ENCODE measurements at regions not wholly inside any gene's neighbourhood (a gene's known extent, or its start where the extent isn't known, plus 50 kb on each side); places are given as distances from the start of the nearest gene placed in this dataset.
A peak's percentile ranks its signal among the peaks of the same experiment; 100 is the strongest.

- intact Hi-C loops (cut with DNase I): no loop called here
- WGBS, 2 donors: 53 to 65% methylated on average over 3 to 8 of the region's 10 CpGs
- no peak overlapping the region for H3K27ac ChIP-seq
Measured at GRCh38 chr12:62113366-62114011, 146.7 kb upstream of the USP15 start.

DNA sequence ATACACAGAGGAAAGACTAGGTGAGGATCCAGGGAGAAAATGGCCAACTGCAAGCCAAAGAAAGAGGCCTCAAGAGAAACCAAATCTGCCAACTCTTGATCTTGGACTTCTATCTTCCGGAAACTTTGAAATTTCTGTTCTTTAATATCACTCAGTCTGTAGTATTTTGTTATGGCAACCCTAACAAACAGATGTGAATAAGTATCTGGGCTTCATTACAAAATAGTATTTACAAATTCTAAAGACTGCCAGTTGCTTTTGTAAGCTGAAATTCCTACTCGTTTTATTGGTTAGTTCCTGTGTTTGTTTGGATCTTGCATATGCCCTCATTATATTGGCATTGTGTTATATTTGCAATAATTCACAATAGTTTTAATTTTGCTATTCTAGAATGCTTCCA, 143.2 kb upstream of the USP15 start:
- Histone ChIP-seq H3K4me1 (no peaks in the 10 kb centered on the region), H3K27me3 (no peaks in the 10 kb centered on the region), H3K4me3 (no peak overlapping the region), H3K27ac (no peak overlapping the region), H3K36me3 (no peaks in the 10 kb centered on the region), H3K9me3 (no peaks in the 10 kb centered on the region)
- no peak for TF ChIP-seq POLR2A (IDR thresholded peaks at IDR 0.05)
- no peak for TF ChIP-seq CTCF (IDR thresholded peaks at IDR 0.05)
- DNase-seq: no peak
- WGBS, 2 donors: 29 to 31% methylated on average over 2 of the region's 2 CpGs
- intact Hi-C loops (cut with DNase I): no loop called here

More at GRCh38 chr12:62113366-62114011, 146.7 kb upstream of the USP15 start:
- TF ChIP-seq CTCF (IDR thresholded peaks at IDR 0.05) (no peak), POLR2A (IDR thresholded peaks at IDR 0.05) (no peak)
- Histone ChIP-seq H3K9me3 (no peaks in the 10 kb centered on the region), H3K27me3 (no peaks in the 10 kb centered on the region), H3K4me3 (no peak overlapping the region), H3K4me1 (no peaks in the 10 kb centered on the region), H3K36me3 (no peaks in the 10 kb centered on the region)
- no peak for DNase-seq

GRCh38 chr12:62123721-62124203, 136.4 kb upstream of the USP15 start:
- H3K4me3 ChIP-seq: no peak overlapping the region
- H3K9me3 ChIP-seq: no peaks in the 10 kb centered on the region
- no peaks in the 10 kb centered on the region for H3K36me3 ChIP-seq
- no peaks in the 10 kb centered on the region for H3K4me1 ChIP-seq
- no peak for TF ChIP-seq POLR2A (IDR thresholded peaks at IDR 0.05)
- peak in 5 of 6 experiments; percentile 38 to 51 (median 42) for TF ChIP-seq CTCF (IDR thresholded peaks at IDR 0.05)
- H3K27me3 ChIP-seq: no peaks in the 10 kb centered on the region
- intact Hi-C loops (cut with DNase I): no loop called here
- no peak overlapping the region for H3K27ac ChIP-seq
- no peak for DNase-seq
- 26 to 31% methylated on average over 4 of the region's 4 CpGs for WGBS, 2 donors

DNA sequence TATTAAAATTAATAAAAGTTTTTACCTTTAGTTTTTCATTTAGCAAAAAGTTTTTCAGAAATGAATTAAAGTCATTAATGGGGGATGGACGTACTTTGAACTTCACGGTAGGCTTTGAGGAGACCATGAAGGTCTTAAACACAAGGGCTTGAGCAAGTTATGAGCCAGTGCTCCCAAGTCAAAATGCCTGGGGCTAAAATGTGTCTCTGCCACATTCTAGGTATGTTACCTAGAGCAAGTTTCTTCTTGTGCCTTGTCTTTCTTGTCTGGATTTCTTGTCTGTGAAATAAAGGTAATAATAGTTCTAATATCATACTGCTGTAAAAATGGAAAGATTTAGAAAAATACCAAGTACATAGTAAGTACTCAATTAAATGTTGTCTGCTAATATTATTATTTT, 132.7 kb upstream of the USP15 start:
- no peaks in the 10 kb centered on the region for H3K36me3 ChIP-seq
- intact Hi-C loops (cut with DNase I): no loop called here
- H3K9me3 ChIP-seq: no peaks in the 10 kb centered on the region
- no peak for TF ChIP-seq POLR2A (IDR thresholded peaks at IDR 0.05)
- TF ChIP-seq CTCF (IDR thresholded peaks at IDR 0.05): no peak
- WGBS, 2 donors: 50 to 69% methylated on average over 2 of the region's 2 CpGs
- H3K4me1 ChIP-seq: no peaks in the 10 kb centered on the region
- no peak for DNase-seq
- H3K27ac ChIP-seq: no peak overlapping the region
- no peak overlapping the region for H3K4me3 ChIP-seq
- H3K27me3 ChIP-seq: no peaks in the 10 kb centered on the region

DNA sequence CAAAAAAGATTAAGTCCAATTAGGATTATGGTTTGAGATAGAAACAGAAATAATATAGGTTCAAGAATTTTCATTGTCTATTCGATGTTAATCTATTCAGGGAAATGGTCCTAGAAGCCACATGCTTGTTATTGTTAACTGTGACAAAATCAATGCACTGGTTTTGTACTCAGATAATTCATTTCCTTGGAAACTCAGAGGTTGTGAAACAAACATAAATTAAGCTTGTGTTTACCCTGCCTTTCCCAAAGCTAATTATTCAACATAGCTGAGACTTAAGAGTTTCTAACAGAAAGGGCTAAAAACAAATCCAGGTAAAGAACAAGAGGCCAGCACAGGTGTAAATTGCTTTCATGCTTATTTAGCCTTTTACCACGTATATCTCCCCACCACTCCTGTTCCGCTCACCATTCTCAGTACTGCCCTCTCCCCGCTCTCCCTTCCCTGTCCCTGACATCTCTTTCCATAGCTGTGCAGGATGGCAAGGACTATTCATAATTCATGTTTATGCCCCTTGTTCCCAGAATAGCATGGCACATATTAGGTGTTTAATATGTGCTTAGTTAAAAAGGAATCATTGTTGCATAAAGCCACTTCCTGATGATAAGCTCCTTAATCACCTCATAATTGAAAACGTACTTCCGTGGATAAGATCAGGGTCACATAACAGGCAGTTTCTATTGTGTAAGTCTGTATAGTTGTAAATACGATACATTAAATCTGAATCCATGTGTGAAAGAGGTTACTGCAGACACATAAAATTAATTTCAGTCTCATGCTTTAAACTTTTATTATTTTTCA, 131.8 kb upstream of the USP15 start:
- TF ChIP-seq POLR2A (IDR thresholded peaks at IDR 0.05) (no peak), CTCF (IDR thresholded peaks at IDR 0.05) (no peak)
- no peaks in the 10 kb centered on the region for H3K4me1 ChIP-seq
- no peaks in the 10 kb centered on the region for H3K27me3 ChIP-seq
- 37 to 45% methylated on average over 7 of the region's 7 CpGs for WGBS, 2 donors
- intact Hi-C loops (cut with DNase I): no loop called here
- H3K36me3 ChIP-seq: no peaks in the 10 kb centered on the region
- H3K4me3 ChIP-seq: no peak overlapping the region
- H3K9me3 ChIP-seq: no peaks in the 10 kb centered on the region
- H3K27ac ChIP-seq: no peak overlapping the region
- DNase-seq: no peak
